ENCODE measurements at regions not wholly inside any gene's neighbourhood (a gene's known extent, or its start where the extent isn't known, plus 50 kb on each side); places are given as distances from the start of the nearest gene placed in this dataset.
A peak's percentile ranks its signal among the peaks of the same experiment; 100 is the strongest.

- no peak overlapping the region for H3K4me3 ChIP-seq (ENCODE audit: control insufficient read depth, low read depth, low read length)
- no peak for DNase-seq (ENCODE audit: low read depth)
- no peak for TF ChIP-seq CTCF (conservative IDR thresholded peaks at IDR 0.05; ENCODE audit: control insufficient read depth, insufficient read depth, low read depth, low read length)
Observed at GRCh38 chr5:163770625-163771024, 265.2 kb downstream of the MAT2B start.

- TF ChIP-seq CTCF (conservative IDR thresholded peaks at IDR 0.05; ENCODE audit: control insufficient read depth, insufficient read depth, low read depth, low read length), result no peak
- no peak overlapping the region for H3K4me3 ChIP-seq (ENCODE audit: control insufficient read depth, low read depth, low read length)
- DNase-seq (ENCODE audit: low read depth), result no peak
Observed at GRCh38 chr5:163772241-163772640, 266.8 kb downstream of the MAT2B start.

- no peak overlapping the region for H3K4me3 ChIP-seq (ENCODE audit: control insufficient read depth, low read depth, low read length)
- no peak for DNase-seq (ENCODE audit: low read depth)
- no peak for TF ChIP-seq CTCF (conservative IDR thresholded peaks at IDR 0.05; ENCODE audit: control insufficient read depth, insufficient read depth, low read depth, low read length)
Observed at GRCh38 chr5:163772644-163773043, 267.2 kb downstream of the MAT2B start.

- H3K4me3 ChIP-seq (ENCODE audit: control insufficient read depth, low read depth, low read length), result no peak overlapping the region
- DNase-seq (ENCODE audit: low read depth), result no peak
- TF ChIP-seq CTCF (conservative IDR thresholded peaks at IDR 0.05; ENCODE audit: control insufficient read depth, insufficient read depth, low read depth, low read length), result no peak
Observed at GRCh38 chr5:163773226-163773625, 267.8 kb downstream of the MAT2B start.

GRCh38 chr5:163789870-163790269, 284.5 kb downstream of the MAT2B start:
- DNase-seq (ENCODE audit: low read depth), result peak; percentile 57
- TF ChIP-seq CTCF (conservative IDR thresholded peaks at IDR 0.05; ENCODE audit: control insufficient read depth, insufficient read depth, low read depth, low read length), result no peak
- no peak overlapping the region for H3K4me3 ChIP-seq (ENCODE audit: control insufficient read depth, low read depth, low read length)

- no peak overlapping the region for H3K4me3 ChIP-seq (ENCODE audit: control insufficient read depth, low read depth, low read length)
- no peak for TF ChIP-seq CTCF (conservative IDR thresholded peaks at IDR 0.05; ENCODE audit: control insufficient read depth, insufficient read depth, low read depth, low read length)
- DNase-seq (ENCODE audit: low read depth), result peak; percentile 45
Observed at GRCh38 chr5:163790497-163790896, 285.1 kb downstream of the MAT2B start.

- no peak for TF ChIP-seq CTCF (conservative IDR thresholded peaks at IDR 0.05; ENCODE audit: control insufficient read depth, insufficient read depth, low read depth, low read length)
Observed at GRCh38 chr5:163794993-163795392, 289.6 kb downstream of the MAT2B start.

More at GRCh38 chr5:163794993-163795392, 289.6 kb downstream of the MAT2B start:
- DNase-seq (ENCODE audit: low read depth), result no peak
- H3K4me3 ChIP-seq (ENCODE audit: control insufficient read depth, low read depth, low read length), result no peak overlapping the region
